PFSK-1 (cell line): ENCODE measurements at regions not wholly inside any gene's neighbourhood (a gene's known extent, or its start where the extent isn't known, plus 50 kb on each side); places are given as distances from the start of the nearest gene placed in this dataset.

Experiments
- POLR2AphosphoS5 ChIP-seq: IDR thresholded peaks from 2 replicates; pipeline ENCODE4 v1.6.1; 2012; ENCODE audit warnings: low read depth, mild to moderate bottlenecking, control low read depth, low read length, moderate library complexity
- REST ChIP-seq, 2 experiments: IDR thresholded peaks; 2 replicates each; pipeline versions ENCODE4 v1.6.1 to v1.8.0; 2011 to 2012; ENCODE audit warnings: low read depth in 2 of 2, low read length in 2 of 2, control low read depth in 1 of 2, inconsistent platforms in 1 of 2, mild to moderate bottlenecking in 1 of 2, moderate library complexity in 1 of 2; ENCODE audit not compliant: insufficient read depth in 1 of 2
- SIN3A ChIP-seq: IDR thresholded peaks from 2 replicates; pipeline ENCODE4 v1.6.1; 2012; ENCODE audit warnings: mild to moderate bottlenecking, low read length, moderate library complexity, borderline replicate concordance; ENCODE audit not compliant: insufficient read depth
- TAF1 ChIP-seq: IDR thresholded peaks from 2 replicates; pipeline ENCODE4 v1.6.1; 2012; ENCODE audit warnings: low read length, control low read depth, borderline replicate concordance; ENCODE audit not compliant: insufficient read depth

GRCh38 chr1:78743626-78744025, 94.0 kb downstream of the IFI44 start:
- TF ChIP-seq REST (IDR thresholded peaks at IDR 0.05; ENCODE audit: insufficient read depth in 1 of 2, low read depth in 2 of 2, low read length in 2 of 2) (no peak), POLR2AphosphoS5 (no peak), SIN3A (no peak), TAF1 (no peak)
